ENCODE measurements at regions not wholly inside any gene's neighbourhood (a gene's known extent, or its start where the extent isn't known, plus 50 kb on each side); places are given as distances from the start of the nearest gene placed in this dataset.

DNA sequence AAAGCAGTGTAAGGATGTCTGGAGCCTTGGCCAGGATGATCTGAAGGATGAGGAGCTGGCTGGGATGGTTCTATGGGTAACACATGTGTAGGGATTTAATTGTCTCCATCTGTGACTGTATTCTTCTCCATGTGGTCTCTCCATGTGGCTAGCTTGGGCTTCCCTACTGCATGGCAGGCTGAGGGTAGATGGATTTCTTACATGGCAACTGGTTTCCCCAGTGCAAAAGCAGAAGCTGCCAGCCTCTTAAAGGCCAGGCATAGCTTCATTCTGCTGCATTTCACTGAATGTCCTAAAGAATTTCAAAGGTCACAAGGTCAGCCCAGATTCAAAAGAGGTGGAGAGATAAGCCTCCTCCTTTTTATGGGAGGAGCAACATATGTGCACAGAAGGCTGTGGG lies 61.7 kb downstream of the XCL2 start:
- TF ChIP-seq POLR2A (IDR thresholded peaks at IDR 0.05; ENCODE audit: low read length): no peak
- TF ChIP-seq GATA1 (IDR thresholded peaks at IDR 0.05; ENCODE audit: low read depth, low read length): no peak
